SK-N-SH treated with all-trans-retinoic acid at 6 μM for 48 hours (cell line): ENCODE measurements at regions not wholly inside any gene's neighbourhood (a gene's known extent, or its start where the extent isn't known, plus 50 kb on each side); places are given as distances from the start of the nearest gene placed in this dataset.

Source experiments
- ARNTL ChIP-seq: fragments of 450-650 bp; formaldehyde crosslinking; IDR thresholded peaks from 2 replicates; pipeline ENCODE4 v1.5.0; 2020; ENCODE audit warnings: low read depth, mild to moderate bottlenecking, moderate library complexity, borderline replicate concordance
- GLIS3 ChIP-seq: fragments of 250-450 bp; sonication (Bioruptor Pico); IDR thresholded peaks from 2 replicates; pipeline ENCODE4 v1.5.0; 2020; ENCODE audit warnings: mild to moderate bottlenecking, moderate library complexity
- ISL1 ChIP-seq: fragments of 250-450 bp; sonication (Bioruptor Pico); IDR thresholded peaks from 2 replicates; pipeline ENCODE4 v2.1.2; 2022; ENCODE audit warnings: mild to moderate bottlenecking, moderate library complexity
- RARB ChIP-seq: fragments of 250-450 bp; sonication (Bioruptor Pico); IDR thresholded peaks from 2 replicates; pipeline ENCODE4 v1.8.0; 2021; ENCODE audit warnings: mild to moderate bottlenecking, moderate library complexity
- ZC3H10 ChIP-seq: fragments of 250-450 bp; sonication (Bioruptor Pico); IDR thresholded peaks from 2 replicates; pipeline ENCODE4 v1.5.1; 2021; ENCODE audit warnings: mild to moderate bottlenecking, moderate library complexity
- ZFP30 ChIP-seq: fragments of 450-650 bp; formaldehyde crosslinking; IDR thresholded peaks from 2 replicates; pipeline ENCODE4 v1.5.0; 2022; ENCODE audit warnings: mild to moderate bottlenecking, moderate library complexity
- TF ChIP-seq, protein P1 (sequence below): fragments of 250-450 bp; sonication (Bioruptor Pico); IDR thresholded peaks from 2 replicates; pipeline ENCODE4 v1.5.0; 2020; ENCODE audit warnings: mild to moderate bottlenecking, moderate library complexity
- TF ChIP-seq, protein P2 (sequence below): fragments of 250-450 bp; sonication (Bioruptor Pico); IDR thresholded peaks from 2 replicates; pipeline ENCODE4 v1.5.1; 2021; ENCODE audit warnings: mild to moderate bottlenecking, moderate library complexity

DNA sequence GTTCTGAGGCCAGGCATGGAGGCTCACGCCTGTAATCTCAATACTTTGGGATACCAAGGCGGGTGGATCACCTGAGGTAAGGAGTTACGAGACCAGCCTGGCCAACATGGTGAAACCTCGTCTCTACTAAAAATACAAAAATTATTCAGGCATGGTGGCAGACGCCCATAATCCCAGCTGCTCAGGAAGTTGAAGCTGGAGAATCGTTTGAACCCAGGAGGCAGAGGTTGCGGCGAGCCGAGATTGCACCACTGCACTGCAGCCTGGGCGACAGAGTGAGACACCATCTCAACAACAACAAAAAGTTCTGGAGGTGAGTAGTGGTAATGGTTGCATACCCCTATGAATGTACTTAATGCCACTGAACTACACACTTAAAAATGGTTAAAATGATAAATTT is 60.3 kb upstream of the SP4 start:
- TF ChIP-seq, protein P1, sequence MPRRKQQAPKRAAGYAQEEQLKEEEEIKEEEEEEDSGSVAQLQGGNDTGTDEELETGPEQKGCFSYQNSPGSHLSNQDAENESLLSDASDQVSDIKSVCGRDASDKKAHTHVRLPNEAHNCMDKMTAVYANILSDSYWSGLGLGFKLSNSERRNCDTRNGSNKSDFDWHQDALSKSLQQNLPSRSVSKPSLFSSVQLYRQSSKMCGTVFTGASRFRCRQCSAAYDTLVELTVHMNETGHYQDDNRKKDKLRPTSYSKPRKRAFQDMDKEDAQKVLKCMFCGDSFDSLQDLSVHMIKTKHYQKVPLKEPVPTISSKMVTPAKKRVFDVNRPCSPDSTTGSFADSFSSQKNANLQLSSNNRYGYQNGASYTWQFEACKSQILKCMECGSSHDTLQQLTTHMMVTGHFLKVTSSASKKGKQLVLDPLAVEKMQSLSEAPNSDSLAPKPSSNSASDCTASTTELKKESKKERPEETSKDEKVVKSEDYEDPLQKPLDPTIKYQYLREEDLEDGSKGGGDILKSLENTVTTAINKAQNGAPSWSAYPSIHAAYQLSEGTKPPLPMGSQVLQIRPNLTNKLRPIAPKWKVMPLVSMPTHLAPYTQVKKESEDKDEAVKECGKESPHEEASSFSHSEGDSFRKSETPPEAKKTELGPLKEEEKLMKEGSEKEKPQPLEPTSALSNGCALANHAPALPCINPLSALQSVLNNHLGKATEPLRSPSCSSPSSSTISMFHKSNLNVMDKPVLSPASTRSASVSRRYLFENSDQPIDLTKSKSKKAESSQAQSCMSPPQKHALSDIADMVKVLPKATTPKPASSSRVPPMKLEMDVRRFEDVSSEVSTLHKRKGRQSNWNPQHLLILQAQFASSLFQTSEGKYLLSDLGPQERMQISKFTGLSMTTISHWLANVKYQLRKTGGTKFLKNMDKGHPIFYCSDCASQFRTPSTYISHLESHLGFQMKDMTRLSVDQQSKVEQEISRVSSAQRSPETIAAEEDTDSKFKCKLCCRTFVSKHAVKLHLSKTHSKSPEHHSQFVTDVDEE: no peak
- TF ChIP-seq RARB (CRISPR knock-in tag) (no peak), ZFP30 (CRISPR knock-in tag) (no peak), ISL1 (no peak), ARNTL (no peak), GLIS3 (CRISPR knock-in tag) (no peak), ZC3H10 (CRISPR knock-in tag) (no peak)
- TF ChIP-seq, protein P2, sequence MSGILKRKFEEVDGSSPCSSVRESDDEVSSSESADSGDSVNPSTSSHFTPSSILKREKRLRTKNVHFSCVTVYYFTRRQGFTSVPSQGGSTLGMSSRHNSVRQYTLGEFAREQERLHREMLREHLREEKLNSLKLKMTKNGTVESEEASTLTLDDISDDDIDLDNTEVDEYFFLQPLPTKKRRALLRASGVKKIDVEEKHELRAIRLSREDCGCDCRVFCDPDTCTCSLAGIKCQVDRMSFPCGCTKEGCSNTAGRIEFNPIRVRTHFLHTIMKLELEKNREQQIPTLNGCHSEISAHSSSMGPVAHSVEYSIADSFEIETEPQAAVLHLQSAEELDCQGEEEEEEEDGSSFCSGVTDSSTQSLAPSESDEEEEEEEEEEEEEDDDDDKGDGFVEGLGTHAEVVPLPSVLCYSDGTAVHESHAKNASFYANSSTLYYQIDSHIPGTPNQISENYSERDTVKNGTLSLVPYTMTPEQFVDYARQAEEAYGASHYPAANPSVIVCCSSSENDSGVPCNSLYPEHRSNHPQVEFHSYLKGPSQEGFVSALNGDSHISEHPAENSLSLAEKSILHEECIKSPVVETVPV: no peak
